ENCODE measurements at regions not wholly inside any gene's neighbourhood (a gene's known extent, or its start where the extent isn't known, plus 50 kb on each side); places are given as distances from the start of the nearest gene placed in this dataset.

- WGBS = 66% methylated on average over 4 of the region's 4 CpGs
- H3K4me3 ChIP-seq (ENCODE audit: low read depth in 1 of 3, low read length in 3 of 3) = no peak overlapping the region
Observed at GRCh38 chr14:49199159-49199558, 387.0 kb downstream of the RPS29 start.

More at GRCh38 chr14:49199159-49199558, 387.0 kb downstream of the RPS29 start:
- Histone ChIP-seq H3K27me3 (ENCODE audit: control insufficient read depth in 4 of 4, insufficient read depth in 4 of 4, low read length in 3 of 4) (no peaks in the 10 kb centered on the region), H3K4me1 (ENCODE audit: control insufficient read depth in 4 of 4, insufficient read depth in 4 of 4, low read length in 3 of 4) (no peaks in the 10 kb centered on the region), H3K27ac (ENCODE audit: low read depth in 1 of 2, low read length in 2 of 2) (no peak overlapping the region), H3K9ac (ENCODE audit: low read depth in 1 of 2, low read length in 2 of 2) (no peak overlapping the region), H3K9me3 (ENCODE audit: control insufficient read depth in 4 of 4, low read length in 3 of 4) (peaks cover 0 to 4% (median 0%) of the 10 kb centered on the region in 4 donors), H3K36me3 (ENCODE audit: control insufficient read depth in 4 of 4, insufficient read depth in 3 of 4, low read depth in 1 of 4, low read length in 3 of 4) (no peaks in the 10 kb centered on the region)
- TF ChIP-seq ZBTB33 (IDR thresholded peaks at IDR 0.05) = no peak
- TF ChIP-seq ATF3 (IDR thresholded peaks at IDR 0.05) = no peak
- TF ChIP-seq SP1 (IDR thresholded peaks at IDR 0.05) = no peak
- TF ChIP-seq HNF4A (conservative IDR thresholded peaks at IDR 0.05) = no peak
- TF ChIP-seq, protein P1, sequence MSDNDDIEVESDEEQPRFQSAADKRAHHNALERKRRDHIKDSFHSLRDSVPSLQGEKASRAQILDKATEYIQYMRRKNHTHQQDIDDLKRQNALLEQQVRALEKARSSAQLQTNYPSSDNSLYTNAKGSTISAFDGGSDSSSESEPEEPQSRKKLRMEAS (IDR thresholded peaks at IDR 0.05) = no peak
- TF ChIP-seq JUND (IDR thresholded peaks at IDR 0.05) = no peak
- TF ChIP-seq GABPA (IDR thresholded peaks at IDR 0.05 in 1 of 2, conservative IDR thresholded peaks at IDR 0.05 in 1 of 2) = no peak
- TF ChIP-seq NR2F2 (IDR thresholded peaks at IDR 0.05) = no peak
- TF ChIP-seq FOXA1 (IDR thresholded peaks at IDR 0.05) = no peak
- no peak for TF ChIP-seq RXRA (IDR thresholded peaks at IDR 0.05)
- TF ChIP-seq RAD21 (IDR thresholded peaks at IDR 0.05) = no peak
- TF ChIP-seq EGR1 (IDR thresholded peaks at IDR 0.05; ENCODE audit: low read depth in 2 of 2) = no peak
- no peak for TF ChIP-seq FOXA2 (IDR thresholded peaks at IDR 0.05)
- no peak for TF ChIP-seq CTCF (IDR thresholded peaks at IDR 0.05; ENCODE audit: low read depth, low read length, missing input control)
- no peak for TF ChIP-seq HNF4G (IDR thresholded peaks at IDR 0.05)
- no peak for TF ChIP-seq YY1 (IDR thresholded peaks at IDR 0.05)
- TF ChIP-seq TAF1 (conservative IDR thresholded peaks at IDR 0.05) = no peak
- TF ChIP-seq REST (IDR thresholded peaks at IDR 0.05) = no peak
- no peak for DNase-seq (ENCODE audit: low spot score)
